ENCODE measurements at regions not wholly inside any gene's neighbourhood (a gene's known extent, or its start where the extent isn't known, plus 50 kb on each side); places are given as distances from the start of the nearest gene placed in this dataset.

DNA sequence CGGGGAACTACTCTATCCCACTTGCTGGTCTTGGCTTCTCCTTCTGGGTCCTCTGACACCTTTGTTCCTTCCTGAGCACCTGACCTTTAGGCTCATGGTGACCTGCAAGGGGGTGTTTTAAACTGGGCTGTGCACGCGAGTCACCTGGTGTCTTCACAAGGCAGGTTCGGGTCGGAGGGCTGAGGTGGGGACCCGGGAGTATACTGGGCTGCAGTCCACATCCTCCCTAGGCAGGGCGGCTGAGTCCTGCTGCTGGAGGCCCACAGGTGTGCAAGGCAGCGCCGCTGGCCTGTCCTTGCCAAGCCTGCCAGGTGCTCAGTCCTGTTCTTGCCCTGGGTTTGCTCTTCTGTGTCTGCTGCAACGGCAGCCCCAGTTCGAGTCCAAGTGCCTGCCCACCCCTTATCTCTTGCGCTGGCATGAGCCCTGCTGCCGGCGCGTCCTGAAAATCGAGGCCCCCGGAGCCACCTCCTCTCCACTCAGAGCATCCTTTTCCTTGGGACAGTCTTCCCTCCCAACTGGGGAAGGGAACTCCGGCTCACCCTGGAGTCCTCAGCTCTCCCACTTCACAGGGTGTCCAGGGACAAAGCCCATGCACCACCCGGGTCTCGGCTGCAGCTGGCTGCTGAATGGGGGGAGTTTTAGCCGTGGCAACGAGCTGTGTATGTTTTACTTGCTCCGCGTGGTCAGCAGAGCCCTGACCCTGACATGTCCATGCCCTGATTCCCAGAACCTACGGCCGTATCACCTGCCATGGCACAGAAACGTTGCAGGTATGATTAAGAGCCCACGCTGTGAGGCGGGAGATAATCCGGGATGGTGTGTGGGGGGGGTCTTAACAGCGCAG is 193.5 kb downstream of the TEX29 start:
- no peak for FAIRE-seq
- H3K9me1 ChIP-seq (ENCODE audit: control insufficient read depth, extremely low read depth, insufficient read depth, low read length): no peaks in the 10 kb centered on the region
- H3K27ac ChIP-seq (ENCODE audit: control insufficient read depth, insufficient read depth, low read length): no peak overlapping the region
- dilution Hi-C loops (cut with MboI; ENCODE audit: extremely low pct_ligation_motif_present, low sequenced_read_pairs): no loop called here
- no peaks in the 10 kb centered on the region for H4K20me1 ChIP-seq (ENCODE audit: control insufficient read depth, extremely low read depth, insufficient read depth, low read length)
- H3K4me1 ChIP-seq (ENCODE audit: control insufficient read depth, extremely low read depth, insufficient read depth, low read length): no peaks in the 10 kb centered on the region
- no peak overlapping the region for H2AFZ ChIP-seq (ENCODE audit: control insufficient read depth, low read length)
- no peak for DNase-seq (ENCODE audit: low read depth, low spot score)
- H3K9me3 ChIP-seq (ENCODE audit: control insufficient read depth, low read depth, low read length): peaks cover 8% of the 10 kb centered on the region
- no peak for TF ChIP-seq EZH2 (IDR thresholded peaks at IDR 0.05; ENCODE audit: low read length)
- TF ChIP-seq, protein P1, sequence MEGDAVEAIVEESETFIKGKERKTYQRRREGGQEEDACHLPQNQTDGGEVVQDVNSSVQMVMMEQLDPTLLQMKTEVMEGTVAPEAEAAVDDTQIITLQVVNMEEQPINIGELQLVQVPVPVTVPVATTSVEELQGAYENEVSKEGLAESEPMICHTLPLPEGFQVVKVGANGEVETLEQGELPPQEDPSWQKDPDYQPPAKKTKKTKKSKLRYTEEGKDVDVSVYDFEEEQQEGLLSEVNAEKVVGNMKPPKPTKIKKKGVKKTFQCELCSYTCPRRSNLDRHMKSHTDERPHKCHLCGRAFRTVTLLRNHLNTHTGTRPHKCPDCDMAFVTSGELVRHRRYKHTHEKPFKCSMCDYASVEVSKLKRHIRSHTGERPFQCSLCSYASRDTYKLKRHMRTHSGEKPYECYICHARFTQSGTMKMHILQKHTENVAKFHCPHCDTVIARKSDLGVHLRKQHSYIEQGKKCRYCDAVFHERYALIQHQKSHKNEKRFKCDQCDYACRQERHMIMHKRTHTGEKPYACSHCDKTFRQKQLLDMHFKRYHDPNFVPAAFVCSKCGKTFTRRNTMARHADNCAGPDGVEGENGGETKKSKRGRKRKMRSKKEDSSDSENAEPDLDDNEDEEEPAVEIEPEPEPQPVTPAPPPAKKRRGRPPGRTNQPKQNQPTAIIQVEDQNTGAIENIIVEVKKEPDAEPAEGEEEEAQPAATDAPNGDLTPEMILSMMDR (optimal IDR thresholded peaks at IDR 0.05 in 1 of 3, IDR thresholded peaks at IDR 0.05 in 1 of 3, conservative IDR thresholded peaks at IDR 0.05 in 1 of 3; ENCODE audit: extremely low read depth in 1 of 3, insufficient read depth in 2 of 3, low read length in 3 of 3): no peak
- no peaks in the 10 kb centered on the region for H3K27me3 ChIP-seq (ENCODE audit: control insufficient read depth, extremely low read depth, insufficient read depth, low read length)
- H3K4me3 ChIP-seq (ENCODE audit: control insufficient read depth in 2 of 3, extremely low read depth in 1 of 3, insufficient read depth in 2 of 3, low read depth in 1 of 3, low read length in 3 of 3): no peak overlapping the region
- no peak overlapping the region for H3K4me2 ChIP-seq (ENCODE audit: control insufficient read depth, extremely low read depth, insufficient read depth, low read depth, low read length)
- no peaks in the 10 kb centered on the region for H3K79me2 ChIP-seq (ENCODE audit: control insufficient read depth, insufficient read depth, low read length)
- no peaks in the 10 kb centered on the region for H3K36me3 ChIP-seq (ENCODE audit: control insufficient read depth in 2 of 2, extremely low read depth in 1 of 2, insufficient read depth in 2 of 2, low read length in 2 of 2)
- no peak overlapping the region for H3K9ac ChIP-seq (ENCODE audit: control insufficient read depth, extremely low read depth, insufficient read depth, low read length)

DNA sequence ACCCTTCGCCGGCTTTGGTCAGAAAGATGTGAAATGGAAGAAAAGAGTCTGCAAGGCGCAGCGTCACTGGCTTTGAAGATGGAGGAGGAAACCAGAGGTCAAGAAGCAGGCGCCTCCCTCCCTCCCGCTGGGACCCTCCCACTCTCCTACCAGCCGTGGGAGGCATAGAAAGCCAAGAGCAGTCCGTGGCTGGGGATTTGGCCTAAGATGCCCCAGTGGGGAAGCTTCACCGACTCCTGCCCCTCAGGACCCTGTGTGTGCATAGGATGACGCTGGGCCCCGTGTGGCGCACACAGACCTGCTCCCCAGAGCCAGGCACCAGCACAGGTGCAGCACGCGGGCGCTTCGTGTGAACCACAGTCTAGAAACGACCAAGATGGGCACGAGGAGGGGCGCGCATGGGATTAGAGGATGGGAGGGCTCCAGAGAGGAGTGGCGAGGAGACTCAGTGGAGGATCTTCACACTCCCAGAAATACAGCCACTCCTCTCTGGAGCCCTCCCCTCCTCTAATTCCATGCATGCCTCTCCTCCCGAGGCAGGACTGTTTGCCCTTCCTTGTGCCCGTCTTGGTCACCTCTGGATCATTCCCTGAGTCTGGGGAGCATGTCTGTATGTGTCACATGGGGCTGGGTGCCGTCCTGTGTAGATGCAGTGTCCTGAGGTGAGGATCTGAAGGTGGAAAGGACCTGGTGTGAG is 194.3 kb downstream of the TEX29 start:
- no peak for TF ChIP-seq EZH2 (IDR thresholded peaks at IDR 0.05; ENCODE audit: low read length)
- TF ChIP-seq, protein P1 (optimal IDR thresholded peaks at IDR 0.05 in 1 of 3, IDR thresholded peaks at IDR 0.05 in 1 of 3, conservative IDR thresholded peaks at IDR 0.05 in 1 of 3; ENCODE audit: extremely low read depth in 1 of 3, insufficient read depth in 2 of 3, low read length in 3 of 3): no peak
- dilution Hi-C loops (cut with MboI; ENCODE audit: extremely low pct_ligation_motif_present, low sequenced_read_pairs): no loop called here
- Histone ChIP-seq H3K36me3 (ENCODE audit: control insufficient read depth in 2 of 2, extremely low read depth in 1 of 2, insufficient read depth in 2 of 2, low read length in 2 of 2) (no peaks in the 10 kb centered on the region), H3K4me1 (ENCODE audit: control insufficient read depth, extremely low read depth, insufficient read depth, low read length) (no peaks in the 10 kb centered on the region), H3K9ac (ENCODE audit: control insufficient read depth, extremely low read depth, insufficient read depth, low read length) (no peak overlapping the region), H3K9me1 (ENCODE audit: control insufficient read depth, extremely low read depth, insufficient read depth, low read length) (no peaks in the 10 kb centered on the region), H3K4me3 (ENCODE audit: control insufficient read depth in 2 of 3, extremely low read depth in 1 of 3, insufficient read depth in 2 of 3, low read depth in 1 of 3, low read length in 3 of 3) (no peak overlapping the region), H2AFZ (ENCODE audit: control insufficient read depth, low read length) (no peak overlapping the region), H3K79me2 (ENCODE audit: control insufficient read depth, insufficient read depth, low read length) (no peaks in the 10 kb centered on the region), H3K27ac (ENCODE audit: control insufficient read depth, insufficient read depth, low read length) (no peak overlapping the region), H4K20me1 (ENCODE audit: control insufficient read depth, extremely low read depth, insufficient read depth, low read length) (no peaks in the 10 kb centered on the region), H3K4me2 (ENCODE audit: control insufficient read depth, extremely low read depth, insufficient read depth, low read depth, low read length) (no peak overlapping the region), H3K9me3 (ENCODE audit: control insufficient read depth, low read depth, low read length) (peaks cover 8% of the 10 kb centered on the region), H3K27me3 (ENCODE audit: control insufficient read depth, extremely low read depth, insufficient read depth, low read length) (no peaks in the 10 kb centered on the region)
- FAIRE-seq: no peak
- DNase-seq (ENCODE audit: low read depth, low spot score): no peak

All from keratinocyte (primary cell).